ENCODE measurements at regions not wholly inside any gene's neighbourhood (a gene's known extent, or its start where the extent isn't known, plus 50 kb on each side); places are given as distances from the start of the nearest gene placed in this dataset.

- TF ChIP-seq, protein P1, sequence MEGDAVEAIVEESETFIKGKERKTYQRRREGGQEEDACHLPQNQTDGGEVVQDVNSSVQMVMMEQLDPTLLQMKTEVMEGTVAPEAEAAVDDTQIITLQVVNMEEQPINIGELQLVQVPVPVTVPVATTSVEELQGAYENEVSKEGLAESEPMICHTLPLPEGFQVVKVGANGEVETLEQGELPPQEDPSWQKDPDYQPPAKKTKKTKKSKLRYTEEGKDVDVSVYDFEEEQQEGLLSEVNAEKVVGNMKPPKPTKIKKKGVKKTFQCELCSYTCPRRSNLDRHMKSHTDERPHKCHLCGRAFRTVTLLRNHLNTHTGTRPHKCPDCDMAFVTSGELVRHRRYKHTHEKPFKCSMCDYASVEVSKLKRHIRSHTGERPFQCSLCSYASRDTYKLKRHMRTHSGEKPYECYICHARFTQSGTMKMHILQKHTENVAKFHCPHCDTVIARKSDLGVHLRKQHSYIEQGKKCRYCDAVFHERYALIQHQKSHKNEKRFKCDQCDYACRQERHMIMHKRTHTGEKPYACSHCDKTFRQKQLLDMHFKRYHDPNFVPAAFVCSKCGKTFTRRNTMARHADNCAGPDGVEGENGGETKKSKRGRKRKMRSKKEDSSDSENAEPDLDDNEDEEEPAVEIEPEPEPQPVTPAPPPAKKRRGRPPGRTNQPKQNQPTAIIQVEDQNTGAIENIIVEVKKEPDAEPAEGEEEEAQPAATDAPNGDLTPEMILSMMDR (conservative IDR thresholded peaks at IDR 0.05 in 1 of 2, IDR thresholded peaks at IDR 0.05 in 1 of 2; ENCODE audit: low read depth in 1 of 2, low read length in 2 of 2): no peak
- no peak for TF ChIP-seq EZH2 (IDR thresholded peaks at IDR 0.05; ENCODE audit: low read length, missing control alignments)
Observed at GRCh38 chr11:95521133-95521542, 268.4 kb downstream of the FAM76B start.
